ENCODE measurements at regions not wholly inside any gene's neighbourhood (a gene's known extent, or its start where the extent isn't known, plus 50 kb on each side); places are given as distances from the start of the nearest gene placed in this dataset.

GRCh38 chr5:179406031-179406961 lies 61.0 kb upstream of the ADAMTS2 start:
- no peak for TF ChIP-seq POLR2A (IDR thresholded peaks at IDR 0.05; ENCODE audit: low read depth, low read length)
- no peak for TF ChIP-seq POLR2AphosphoS5 (IDR thresholded peaks at IDR 0.05; ENCODE audit: low read depth, low read length)
